SU-DHL-6 (cell line): ENCODE measurements at regions not wholly inside any gene's neighbourhood (a gene's known extent, or its start where the extent isn't known, plus 50 kb on each side); places are given as distances from the start of the nearest gene placed in this dataset.

Source experiments
- EZH2phosphoT487 ChIP-seq: fragments of 200-600 bp; sonication (generic), shearing (Covaris generic); conservative IDR thresholded peaks from 2 replicates; pipeline ENCODE4 v1.6.1; 2018; ENCODE audit warnings: mild to moderate bottlenecking, antibody characterized with exemption, low read length, moderate library complexity, mixed read lengths
- TF ChIP-seq, protein P1 (sequence below): fragments of 200-600 bp; sonication (generic); IDR thresholded peaks from one replicate; pipeline ENCODE4 v1.5.1; 2017; ENCODE audit warnings: antibody characterized with exemption, mild to moderate bottlenecking, low read length, moderate library complexity; ENCODE audit not compliant: insufficient read depth, poor library complexity, severe bottlenecking

DNA sequence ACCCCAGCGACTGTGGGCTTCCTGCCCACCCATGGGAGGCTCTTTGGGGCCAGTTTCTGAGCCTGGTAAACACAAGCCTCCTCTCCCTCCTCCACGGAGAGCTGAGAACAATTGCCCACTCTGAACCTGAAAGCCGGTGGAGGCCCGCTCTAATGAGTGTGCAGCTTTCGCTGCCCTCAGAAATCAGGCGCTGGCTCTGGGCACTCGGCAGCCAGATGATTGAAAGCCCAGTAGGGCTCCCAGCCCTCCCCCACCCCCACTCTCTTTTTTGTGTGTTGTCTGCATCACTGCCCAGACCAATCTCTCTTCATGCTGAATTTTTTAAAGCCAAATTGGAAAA lies 438.9 kb downstream of the RPS24 start:
- TF ChIP-seq, protein P1, sequence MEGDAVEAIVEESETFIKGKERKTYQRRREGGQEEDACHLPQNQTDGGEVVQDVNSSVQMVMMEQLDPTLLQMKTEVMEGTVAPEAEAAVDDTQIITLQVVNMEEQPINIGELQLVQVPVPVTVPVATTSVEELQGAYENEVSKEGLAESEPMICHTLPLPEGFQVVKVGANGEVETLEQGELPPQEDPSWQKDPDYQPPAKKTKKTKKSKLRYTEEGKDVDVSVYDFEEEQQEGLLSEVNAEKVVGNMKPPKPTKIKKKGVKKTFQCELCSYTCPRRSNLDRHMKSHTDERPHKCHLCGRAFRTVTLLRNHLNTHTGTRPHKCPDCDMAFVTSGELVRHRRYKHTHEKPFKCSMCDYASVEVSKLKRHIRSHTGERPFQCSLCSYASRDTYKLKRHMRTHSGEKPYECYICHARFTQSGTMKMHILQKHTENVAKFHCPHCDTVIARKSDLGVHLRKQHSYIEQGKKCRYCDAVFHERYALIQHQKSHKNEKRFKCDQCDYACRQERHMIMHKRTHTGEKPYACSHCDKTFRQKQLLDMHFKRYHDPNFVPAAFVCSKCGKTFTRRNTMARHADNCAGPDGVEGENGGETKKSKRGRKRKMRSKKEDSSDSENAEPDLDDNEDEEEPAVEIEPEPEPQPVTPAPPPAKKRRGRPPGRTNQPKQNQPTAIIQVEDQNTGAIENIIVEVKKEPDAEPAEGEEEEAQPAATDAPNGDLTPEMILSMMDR = no peak
- TF ChIP-seq EZH2phosphoT487 = no peak
